ENCODE measurements at regions not wholly inside any gene's neighbourhood (a gene's known extent, or its start where the extent isn't known, plus 50 kb on each side); places are given as distances from the start of the nearest gene placed in this dataset.

- POLR2A ChIA-PET: interaction anchor here (1.2 kb wide), 1 partner anchor 11 kb away, joined by 5 read pairs; no protein-coding TSS in a partner anchor
- RAD21 ChIA-PET (ENCODE audit: unreplicated experiment): no interaction called here
- H3K4me2 ChIP-seq (ENCODE audit: control insufficient read depth, insufficient read depth): no peak overlapping the region
- no peaks in the 10 kb centered on the region for H3K36me3 ChIP-seq (ENCODE audit: control insufficient read depth in 2 of 2, insufficient read depth in 2 of 2, low read length in 1 of 2)
- in situ Hi-C loops (cut with MboI) (no loop called here), intact Hi-C loops (cut with micrococcal nuclease; ENCODE audit: unreplicated experiment) (no loop called here)
- no peaks in the 10 kb centered on the region for H4K20me1 ChIP-seq (ENCODE audit: control insufficient read depth, insufficient read depth)
- no peaks in the 10 kb centered on the region for H3K9me3 ChIP-seq (replicated peaks; ENCODE audit: control insufficient read depth, insufficient read depth, low read length)
- no peak overlapping the region for H3K4me3 ChIP-seq
- FAIRE-seq: no peak
- TF ChIP-seq MLLT1 (IDR thresholded peaks at IDR 0.05): no peak
- TF ChIP-seq MTA3 (IDR thresholded peaks at IDR 0.05; ENCODE audit: borderline replicate concordance, low read length): no peak
- no peak for TF ChIP-seq SMARCA5 (IDR thresholded peaks at IDR 0.05)
- TF ChIP-seq MTA2 (IDR thresholded peaks at IDR 0.05; ENCODE audit: low read depth): no peak
- no peak for TF ChIP-seq JUNB (IDR thresholded peaks at IDR 0.05)
- no peak for TF ChIP-seq TCF3 (IDR thresholded peaks at IDR 0.05; ENCODE audit: borderline replicate concordance, insufficient read depth, low read depth, low read length)
- no peak for TF ChIP-seq PML (IDR thresholded peaks at IDR 0.05; ENCODE audit: low read length)
- TF ChIP-seq RFX5 (IDR thresholded peaks at IDR 0.05; ENCODE audit: low read depth, low read length): no peak
- no peak for TF ChIP-seq E2F8 (IDR thresholded peaks at IDR 0.05; ENCODE audit: low read depth, partially characterized antibody)
- no peak for TF ChIP-seq HDGF (IDR thresholded peaks at IDR 0.05)
- no peak for DNase-seq (ENCODE audit: low read depth, low spot score)
- H3K27ac ChIP-seq (ENCODE audit: control insufficient read depth, insufficient read depth): no peak overlapping the region
- SMC1A ChIA-PET (ENCODE audit: uncharacterized antibody, unreplicated experiment): interaction anchor here (1.1 kb wide), 1 partner anchor 295 kb away, joined by 3 read pairs; no protein-coding TSS in a partner anchor
- no peaks in the 10 kb centered on the region for H3K79me2 ChIP-seq (ENCODE audit: control insufficient read depth, insufficient read depth, low read length)
- H3K27me3 ChIP-seq (replicated peaks in 1 of 2; ENCODE audit: control insufficient read depth in 2 of 2, insufficient read depth in 2 of 2, low read length in 1 of 2): no peaks in the 10 kb centered on the region
- H3K4me1 ChIP-seq (ENCODE audit: control insufficient read depth, insufficient read depth, low read length): no peaks in the 10 kb centered on the region
- 6% methylated on average over 1 of the region's 1 CpG for WGBS (ENCODE audit: insufficient coverage, insufficient replicate concordance, low lambda C conversion rate, missing lambda C conversion rate)
- BruUV-seq (replicated peaks): no TSS peak
- no peak overlapping the region for H3K9ac ChIP-seq (ENCODE audit: control insufficient read depth, insufficient read depth, low read length)
- peak; percentile 36; the same call in 1 of the 3 replicates for ATAC-seq
- H2AFZ ChIP-seq (ENCODE audit: control insufficient read depth, low read depth, low read length): no peak overlapping the region
- CTCF ChIA-PET: interaction anchor here (1.4 to 2.8 kb wide), 3 partner anchors 13 to 296 kb away, joined by 4 to 10 read pairs (median 4); no protein-coding TSS in a partner anchor
Measured at GRCh38 chr1:56289260-56289659, 290.1 kb downstream of the PLPP3 start.
